Lower lobe of right lung (tissue), 2 donors: ENCODE measurements at regions not wholly inside any gene's neighbourhood (a gene's known extent, or its start where the extent isn't known, plus 50 kb on each side); places are given as distances from the start of the nearest gene placed in this dataset.

Source experiments
- ATAC-seq, 2 donors: fragments of 200-7000 bp; cut with Tn5 transposase; one replicate each; pipeline ENCODE4 v1.9.1; 2020 to 2022; ENCODE audit warnings: mild to moderate bottlenecking in 2 of 2, moderate library complexity in 2 of 2
- DNase-seq: peaks from one replicate; pipeline ENCODE4 v3.0.0-alpha.2; 2020
- H3K27ac ChIP-seq: fragments of 200-600 bp; one replicate; pipeline ENCODE4 v1.8.0; 2022
- H3K27me3 ChIP-seq: fragments of 200-600 bp; one replicate; pipeline ENCODE4 v1.8.0; 2022; ENCODE audit warnings: low read depth
- H3K36me3 ChIP-seq: fragments of 200-600 bp; one replicate; pipeline ENCODE4 v1.8.0; 2022; ENCODE audit warnings: mild to moderate bottlenecking
- H3K4me1 ChIP-seq: fragments of 200-600 bp; one replicate; pipeline ENCODE4 v1.8.0; 2022
- H3K4me3 ChIP-seq: fragments of 200-600 bp; one replicate; pipeline ENCODE4 v1.8.0; 2022; ENCODE audit warnings: mild to moderate bottlenecking
- H3K9me3 ChIP-seq: fragments of 200-600 bp; one replicate; pipeline ENCODE4 v1.8.0; 2022
- intact Hi-C: fragments of 100-400 bp; cut with DNase I; formaldehyde crosslinking; loops from one replicate; pipeline ENCODE4 v1.11.0; 2022
- TF ChIP-seq, protein P1 (sequence below): fragments of 200-600 bp; IDR thresholded peaks from one replicate; pipeline ENCODE4 v1.8.0; 2022; ENCODE audit warnings: antibody characterized with exemption, mild to moderate bottlenecking
- donor health status: DM: no; HTN: yes; CAD: no; lungs with severe emphysema.

DNA sequence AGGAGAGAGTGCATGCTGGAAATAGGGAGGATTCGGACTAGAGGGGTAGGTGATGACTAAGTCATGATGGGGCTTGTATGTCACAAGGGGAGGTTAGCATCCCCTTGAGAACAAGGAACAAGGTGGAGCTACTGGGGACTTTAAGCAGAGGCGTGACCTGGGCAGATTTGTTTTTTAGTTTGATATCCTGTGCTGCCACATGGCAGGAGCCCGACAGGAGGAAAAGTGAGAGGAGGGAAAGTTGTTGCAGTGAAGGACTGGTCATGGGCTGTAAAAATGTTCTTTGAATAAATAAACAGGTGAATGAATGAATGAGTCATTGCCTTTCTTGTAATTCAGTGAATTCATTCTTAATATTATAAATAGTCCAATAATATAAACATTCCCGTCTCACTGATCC, 365.1 kb upstream of the CDH5 start:
- intact Hi-C loops, result no loop called here
- Histone ChIP-seq H3K36me3 (no peaks in the 10 kb centered on the region), H3K27ac (no peak overlapping the region), H3K4me1 (no peaks in the 10 kb centered on the region), H3K4me3 (no peak overlapping the region), H3K9me3 (no peaks in the 10 kb centered on the region), H3K27me3 (no peaks in the 10 kb centered on the region)
- TF ChIP-seq, protein P1, sequence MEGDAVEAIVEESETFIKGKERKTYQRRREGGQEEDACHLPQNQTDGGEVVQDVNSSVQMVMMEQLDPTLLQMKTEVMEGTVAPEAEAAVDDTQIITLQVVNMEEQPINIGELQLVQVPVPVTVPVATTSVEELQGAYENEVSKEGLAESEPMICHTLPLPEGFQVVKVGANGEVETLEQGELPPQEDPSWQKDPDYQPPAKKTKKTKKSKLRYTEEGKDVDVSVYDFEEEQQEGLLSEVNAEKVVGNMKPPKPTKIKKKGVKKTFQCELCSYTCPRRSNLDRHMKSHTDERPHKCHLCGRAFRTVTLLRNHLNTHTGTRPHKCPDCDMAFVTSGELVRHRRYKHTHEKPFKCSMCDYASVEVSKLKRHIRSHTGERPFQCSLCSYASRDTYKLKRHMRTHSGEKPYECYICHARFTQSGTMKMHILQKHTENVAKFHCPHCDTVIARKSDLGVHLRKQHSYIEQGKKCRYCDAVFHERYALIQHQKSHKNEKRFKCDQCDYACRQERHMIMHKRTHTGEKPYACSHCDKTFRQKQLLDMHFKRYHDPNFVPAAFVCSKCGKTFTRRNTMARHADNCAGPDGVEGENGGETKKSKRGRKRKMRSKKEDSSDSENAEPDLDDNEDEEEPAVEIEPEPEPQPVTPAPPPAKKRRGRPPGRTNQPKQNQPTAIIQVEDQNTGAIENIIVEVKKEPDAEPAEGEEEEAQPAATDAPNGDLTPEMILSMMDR, result no peak
- ATAC-seq (no peak), DNase-seq (no peak)

DNA sequence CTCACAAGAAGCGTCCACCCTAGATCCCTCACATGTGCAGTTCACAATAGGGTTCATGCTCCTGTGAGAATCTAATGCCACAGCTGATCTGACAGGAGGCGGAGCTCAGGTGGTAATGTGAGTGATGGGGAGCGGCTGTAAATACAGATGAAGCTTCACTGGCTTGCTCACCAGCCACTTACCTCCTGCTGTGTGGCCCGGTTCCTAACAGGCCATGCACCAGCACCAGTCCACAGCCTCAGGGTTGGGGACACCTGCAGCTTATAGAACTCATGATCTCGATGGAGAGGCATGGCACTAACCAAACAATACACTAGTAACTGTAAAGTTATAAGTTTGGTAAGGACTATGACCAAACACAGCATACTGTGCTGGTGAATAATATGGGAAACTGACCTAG, 368.0 kb upstream of the CDH5 start:
- Histone ChIP-seq H3K36me3 (no peaks in the 10 kb centered on the region), H3K27ac (no peak overlapping the region), H3K4me3 (no peak overlapping the region), H3K9me3 (no peaks in the 10 kb centered on the region), H3K4me1 (no peaks in the 10 kb centered on the region), H3K27me3 (no peaks in the 10 kb centered on the region)
- no peak for DNase-seq
- TF ChIP-seq, protein P1, result no peak
- intact Hi-C loops, result no loop called here
- no peak for ATAC-seq

DNA sequence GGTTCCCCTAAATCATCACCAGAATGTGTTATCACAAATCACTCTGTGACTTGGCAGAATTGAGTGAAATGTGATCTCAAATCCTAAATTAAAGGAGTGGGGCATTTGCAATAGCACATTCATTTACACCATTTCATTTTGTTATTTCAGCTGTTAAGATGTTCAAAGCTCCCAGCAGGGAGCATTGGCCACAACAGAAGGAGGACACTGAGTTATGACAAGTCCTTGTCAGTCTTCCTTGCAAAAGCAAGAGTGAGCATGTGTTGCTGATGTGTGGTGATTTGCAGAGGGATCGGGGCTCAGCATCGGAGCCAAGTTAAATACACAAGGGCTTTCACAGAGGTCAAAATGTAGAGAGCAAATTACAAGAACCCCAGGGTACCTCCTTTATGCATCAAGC, 372.2 kb upstream of the CDH5 start:
- Histone ChIP-seq H3K27me3 (no peaks in the 10 kb centered on the region), H3K36me3 (no peaks in the 10 kb centered on the region), H3K4me3 (no peak overlapping the region), H3K9me3 (no peaks in the 10 kb centered on the region), H3K4me1 (no peaks in the 10 kb centered on the region), H3K27ac (no peak overlapping the region)
- TF ChIP-seq, protein P1, result no peak
- no peak for DNase-seq
- intact Hi-C loops, result no loop called here
- ATAC-seq, result no peak

DNA sequence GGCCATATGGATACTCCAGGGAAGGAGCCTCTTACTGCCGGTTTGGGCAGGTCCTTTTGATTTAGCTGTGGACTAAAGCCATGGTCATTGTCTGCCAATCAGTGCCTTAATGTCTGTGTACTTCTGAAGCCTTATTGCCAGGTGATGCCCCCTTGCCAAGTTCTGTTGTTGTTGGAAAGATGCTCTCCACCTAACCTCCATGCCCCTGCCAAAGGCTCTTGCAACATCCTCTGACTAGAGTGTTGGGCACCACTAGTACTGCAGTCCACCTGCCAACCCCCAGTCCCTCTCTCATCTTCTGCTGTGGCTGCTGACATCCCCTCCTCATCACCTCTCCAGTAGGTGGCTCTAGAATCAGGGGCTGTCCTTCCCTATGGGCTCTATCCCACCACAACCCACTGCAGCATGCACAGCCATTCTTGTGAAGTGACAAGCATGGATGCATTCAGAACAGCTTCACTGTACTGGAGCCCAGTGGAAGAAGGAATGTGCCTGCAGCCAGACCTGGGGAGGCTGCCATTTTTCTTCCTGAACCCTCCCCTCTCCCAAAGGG, 375.3 kb upstream of the CDH5 start:
- intact Hi-C loops, result no loop called here
- DNase-seq, result no peak

DNA sequence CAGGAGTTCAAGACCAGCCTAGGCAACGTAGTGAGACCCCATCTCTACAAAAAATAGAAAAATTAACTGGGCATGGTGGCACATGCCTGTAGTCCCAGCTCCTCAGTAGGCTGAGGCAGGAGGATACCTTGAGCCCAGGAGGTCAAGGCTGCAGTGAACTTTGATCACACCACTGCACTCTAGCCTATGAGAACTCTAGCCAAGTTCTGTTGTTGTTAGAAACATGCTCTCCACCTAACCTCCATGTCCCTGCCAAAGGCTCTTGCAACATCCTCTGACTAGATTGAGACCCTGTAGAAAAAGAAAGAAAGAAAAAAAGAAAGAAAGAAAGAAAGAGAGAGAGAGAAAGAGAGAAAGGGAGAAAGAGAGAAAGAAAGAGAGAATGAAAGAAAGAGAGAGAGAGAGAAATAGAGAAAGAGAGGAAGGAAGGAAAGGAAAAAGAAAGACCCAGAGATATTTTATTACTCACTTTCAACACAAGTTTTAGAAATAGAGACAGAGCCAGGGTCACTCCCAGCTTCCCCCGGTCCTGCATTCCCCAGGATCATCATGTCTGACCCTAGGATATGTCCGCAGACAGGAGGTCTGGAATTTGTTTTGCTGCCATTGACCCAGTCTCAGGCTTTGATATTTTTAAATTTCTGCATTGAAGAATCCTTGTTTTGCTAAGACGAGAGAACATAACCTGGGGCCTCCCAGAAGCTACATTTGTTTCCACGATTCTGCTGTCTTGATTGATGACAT, 376.5 kb upstream of the CDH5 start:
- Histone ChIP-seq H3K27me3 (no peaks in the 10 kb centered on the region), H3K4me1 (no peaks in the 10 kb centered on the region), H3K4me3 (no peak overlapping the region), H3K9me3 (no peaks in the 10 kb centered on the region), H3K27ac (no peak overlapping the region), H3K36me3 (no peaks in the 10 kb centered on the region)
- TF ChIP-seq, protein P1, result no peak
- DNase-seq (no peak), ATAC-seq (no peak)
- intact Hi-C loops, result no loop called here

More for the DNA sequence above, 375.3 kb upstream of the CDH5 start:
- Histone ChIP-seq H3K27me3 (no peaks in the 10 kb centered on the region), H3K36me3 (no peaks in the 10 kb centered on the region), H3K4me1 (no peaks in the 10 kb centered on the region), H3K27ac (no peak overlapping the region), H3K9me3 (no peaks in the 10 kb centered on the region), H3K4me3 (no peak overlapping the region)
- no peak for ATAC-seq
- TF ChIP-seq, protein P1, result no peak
